ENCODE measurements at regions not wholly inside any gene's neighbourhood (a gene's known extent, or its start where the extent isn't known, plus 50 kb on each side); places are given as distances from the start of the nearest gene placed in this dataset.

DNA sequence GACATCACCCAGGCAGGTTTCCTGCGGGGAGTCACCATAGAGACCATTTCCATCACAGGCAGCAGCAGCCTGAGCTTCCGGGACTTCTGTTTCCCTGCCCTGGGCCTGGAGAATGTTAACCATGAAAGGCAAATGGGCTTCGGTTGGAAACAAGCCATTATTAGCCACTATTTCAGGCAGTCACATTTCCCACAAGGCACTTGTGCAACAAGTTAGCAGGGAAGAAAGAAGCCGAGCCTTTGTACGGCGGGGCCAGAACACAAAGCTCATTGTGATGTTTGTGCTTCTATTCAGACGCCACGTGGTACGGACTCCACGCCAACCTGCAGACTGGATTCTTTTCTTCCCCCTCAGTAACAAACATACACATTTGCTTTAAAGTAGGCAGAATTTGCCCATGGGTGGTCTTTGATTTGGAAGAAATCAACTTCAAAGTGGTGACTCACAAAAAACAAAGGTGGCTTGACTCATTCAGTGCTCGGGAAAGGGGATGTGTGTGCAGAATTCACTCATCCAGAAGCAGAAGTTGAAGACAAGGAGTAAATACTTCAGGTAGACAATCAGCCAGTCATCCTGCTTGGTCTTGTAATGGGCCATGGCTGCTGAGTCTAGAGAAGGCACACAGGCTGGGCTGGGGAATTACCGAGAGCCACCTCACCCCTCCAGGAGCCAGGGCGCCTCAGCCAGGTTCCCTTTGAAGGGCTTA lies 154.2 kb upstream of the PRMT8 start:
- TF ChIP-seq, protein P1, sequence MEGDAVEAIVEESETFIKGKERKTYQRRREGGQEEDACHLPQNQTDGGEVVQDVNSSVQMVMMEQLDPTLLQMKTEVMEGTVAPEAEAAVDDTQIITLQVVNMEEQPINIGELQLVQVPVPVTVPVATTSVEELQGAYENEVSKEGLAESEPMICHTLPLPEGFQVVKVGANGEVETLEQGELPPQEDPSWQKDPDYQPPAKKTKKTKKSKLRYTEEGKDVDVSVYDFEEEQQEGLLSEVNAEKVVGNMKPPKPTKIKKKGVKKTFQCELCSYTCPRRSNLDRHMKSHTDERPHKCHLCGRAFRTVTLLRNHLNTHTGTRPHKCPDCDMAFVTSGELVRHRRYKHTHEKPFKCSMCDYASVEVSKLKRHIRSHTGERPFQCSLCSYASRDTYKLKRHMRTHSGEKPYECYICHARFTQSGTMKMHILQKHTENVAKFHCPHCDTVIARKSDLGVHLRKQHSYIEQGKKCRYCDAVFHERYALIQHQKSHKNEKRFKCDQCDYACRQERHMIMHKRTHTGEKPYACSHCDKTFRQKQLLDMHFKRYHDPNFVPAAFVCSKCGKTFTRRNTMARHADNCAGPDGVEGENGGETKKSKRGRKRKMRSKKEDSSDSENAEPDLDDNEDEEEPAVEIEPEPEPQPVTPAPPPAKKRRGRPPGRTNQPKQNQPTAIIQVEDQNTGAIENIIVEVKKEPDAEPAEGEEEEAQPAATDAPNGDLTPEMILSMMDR (IDR thresholded peaks at IDR 0.05; ENCODE audit: unreplicated experiment), result no peak
- Mint-ChIP-seq H3K4me1 (ENCODE audit: insufficient read depth, unreplicated experiment) (peaks cover 7% of the 10 kb centered on the region), H3K9me3 (ENCODE audit: unreplicated experiment) (no peaks in the 10 kb centered on the region), H3K27ac (ENCODE audit: low read depth, unreplicated experiment) (no peak overlapping the region), H3K36me3 (ENCODE audit: insufficient read depth, unreplicated experiment) (no peaks in the 10 kb centered on the region), H3K4me3 (ENCODE audit: unreplicated experiment) (no peak overlapping the region), H3K27me3 (ENCODE audit: insufficient read depth, unreplicated experiment) (no peaks in the 10 kb centered on the region)
- no TSS peak for BruUV-seq (replicated peaks)
- ChIA-PET CTCF (no interaction called here), POLR2A (no interaction called here)
- no peak for DNase-seq (ENCODE audit: unreplicated experiment)
- intact Hi-C loops (cut with micrococcal nuclease), result no loop called here

DNA sequence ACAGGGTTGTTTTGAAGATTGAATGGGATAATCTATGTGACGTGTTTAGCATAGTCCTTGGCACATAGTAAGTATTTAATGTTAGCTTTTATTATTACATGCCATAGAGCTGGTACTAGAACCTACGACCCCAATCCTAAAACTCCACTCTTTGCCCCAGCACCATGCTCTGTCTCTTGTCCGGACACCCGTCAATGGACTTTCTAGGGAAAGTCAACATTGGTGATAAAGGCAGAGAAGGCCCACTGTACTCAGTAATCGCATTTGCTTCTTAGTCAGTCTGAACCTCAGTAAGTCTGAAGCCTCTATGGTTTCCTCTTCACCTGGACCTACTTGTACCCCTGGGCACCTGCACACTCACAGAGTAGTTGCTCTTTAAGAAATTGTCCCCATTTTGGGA lies 153.1 kb upstream of the PRMT8 start:
- H3K4me3 Mint-ChIP-seq (ENCODE audit: unreplicated experiment), result no peak overlapping the region
- intact Hi-C loops (cut with micrococcal nuclease), result no loop called here

DNA sequence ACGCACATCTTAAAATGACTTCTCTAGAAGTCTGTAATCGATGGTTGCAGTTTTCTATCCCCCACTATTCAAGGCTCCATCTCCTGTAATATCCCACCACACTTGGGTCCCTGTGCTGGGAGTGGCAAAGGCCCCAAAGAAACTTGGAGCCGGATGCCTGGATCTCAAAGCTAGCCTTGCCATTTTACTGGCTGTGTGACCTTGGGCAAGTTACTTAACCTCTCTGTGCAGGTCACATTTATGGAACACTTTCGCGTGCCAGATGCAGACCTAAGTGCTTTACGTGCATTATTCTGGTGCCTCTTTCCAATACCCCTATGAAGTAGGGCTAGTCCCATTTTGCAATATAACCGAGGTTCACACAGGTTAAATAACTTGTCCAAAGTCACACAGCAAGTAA lies 151.8 kb upstream of the PRMT8 start:
- no TSS peak for BruUV-seq (replicated peaks)
- peaks cover 7% of the 10 kb centered on the region for H3K4me1 Mint-ChIP-seq (ENCODE audit: insufficient read depth, unreplicated experiment)
- POLR2A ChIA-PET, result interaction anchor here (0.6 kb wide), 1 partner anchor 16 kb away, joined by 3 read pairs; no protein-coding TSS in a partner anchor

More for the DNA sequence above, 153.1 kb upstream of the PRMT8 start:
- Mint-ChIP-seq H3K9me3 (ENCODE audit: unreplicated experiment) (no peaks in the 10 kb centered on the region), H3K27ac (ENCODE audit: low read depth, unreplicated experiment) (no peak overlapping the region), H3K27me3 (ENCODE audit: insufficient read depth, unreplicated experiment) (no peaks in the 10 kb centered on the region), H3K4me1 (ENCODE audit: insufficient read depth, unreplicated experiment) (peaks cover 7% of the 10 kb centered on the region), H3K36me3 (ENCODE audit: insufficient read depth, unreplicated experiment) (no peaks in the 10 kb centered on the region)
- TF ChIP-seq, protein P1 (IDR thresholded peaks at IDR 0.05; ENCODE audit: unreplicated experiment), result no peak
- DNase-seq (ENCODE audit: unreplicated experiment), result no peak
- CTCF ChIA-PET, result interaction anchor here (0.5 to 0.6 kb wide), 2 partner anchors 186 to 1622 kb away, joined by 3 read pairs; no protein-coding TSS in a partner anchor
- BruUV-seq (replicated peaks), result no TSS peak
- POLR2A ChIA-PET, result no interaction called here

DNA sequence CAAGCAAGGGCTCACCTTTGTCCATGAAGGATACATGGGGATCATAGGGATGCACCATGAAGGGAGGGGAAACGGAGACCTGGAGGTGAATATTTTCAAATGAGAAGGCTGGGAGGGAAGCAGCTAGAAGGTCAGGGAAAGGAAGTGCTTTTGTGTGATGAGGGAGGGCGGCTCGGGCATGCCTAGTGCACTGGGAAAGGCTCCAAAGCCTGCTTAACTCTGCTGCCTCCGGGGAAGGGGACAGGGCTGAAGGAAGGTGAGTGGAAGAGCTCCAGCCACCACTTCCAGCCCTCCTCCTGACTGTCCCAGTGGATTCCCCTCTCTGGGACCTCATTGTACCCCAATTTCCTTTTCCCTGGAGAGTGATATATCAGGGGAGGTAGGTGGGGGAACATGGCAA lies 149.4 kb upstream of the PRMT8 start:
- POLR2A ChIA-PET, result no interaction called here
- H3K36me3 Mint-ChIP-seq (ENCODE audit: insufficient read depth, unreplicated experiment), result no peaks in the 10 kb centered on the region
- TF ChIP-seq, protein P1 (IDR thresholded peaks at IDR 0.05; ENCODE audit: unreplicated experiment), result no peak
- no peaks in the 10 kb centered on the region for H3K27me3 Mint-ChIP-seq (ENCODE audit: insufficient read depth, unreplicated experiment)
- no peak for DNase-seq (ENCODE audit: unreplicated experiment)
- no peak overlapping the region for H3K27ac Mint-ChIP-seq (ENCODE audit: low read depth, unreplicated experiment)
- CTCF ChIA-PET, result interaction anchor here (1.0 to 1.2 kb wide), 4 partner anchors 15 to 339 kb away, joined by 3 read pairs; no protein-coding TSS in a partner anchor
- no TSS peak for BruUV-seq (replicated peaks)
- peaks cover 7% of the 10 kb centered on the region for H3K4me1 Mint-ChIP-seq (ENCODE audit: insufficient read depth, unreplicated experiment)
- intact Hi-C loops (cut with micrococcal nuclease), result loop anchor here (10.0 kb wide), 1 partner anchor 183 kb away; no protein-coding TSS in a partner anchor
- H3K4me3 Mint-ChIP-seq (ENCODE audit: unreplicated experiment), result no peak overlapping the region
- no peaks in the 10 kb centered on the region for H3K9me3 Mint-ChIP-seq (ENCODE audit: unreplicated experiment)

More for the DNA sequence above, 151.8 kb upstream of the PRMT8 start:
- Mint-ChIP-seq H3K27me3 (ENCODE audit: insufficient read depth, unreplicated experiment) (no peaks in the 10 kb centered on the region), H3K27ac (ENCODE audit: low read depth, unreplicated experiment) (no peak overlapping the region), H3K36me3 (ENCODE audit: insufficient read depth, unreplicated experiment) (no peaks in the 10 kb centered on the region), H3K4me3 (ENCODE audit: unreplicated experiment) (no peak overlapping the region), H3K9me3 (ENCODE audit: unreplicated experiment) (no peaks in the 10 kb centered on the region)
- TF ChIP-seq, protein P1 (IDR thresholded peaks at IDR 0.05; ENCODE audit: unreplicated experiment), result no peak
- DNase-seq (ENCODE audit: unreplicated experiment), result no peak
- intact Hi-C loops (cut with micrococcal nuclease), result no loop called here
- CTCF ChIA-PET, result no interaction called here
